GM06990 (cell line): ENCODE measurements at regions not wholly inside any gene's neighbourhood (a gene's known extent, or its start where the extent isn't known, plus 50 kb on each side); places are given as distances from the start of the nearest gene placed in this dataset.

Experiments
- DNase-seq: peaks from one replicate; pipeline ENCODE4 v3.0.0-alpha.2; 2011; ENCODE audit not compliant: insufficient read length; ENCODE audit errors: extremely low read depth
- H3K27me3 ChIP-seq: replicated peaks from 2 replicates; pipeline ENCODE4 v1.6.0; 2011; ENCODE audit warnings: low read length; ENCODE audit not compliant: control insufficient read depth, insufficient read depth
- H3K36me3 ChIP-seq: 2 replicates; pipeline ENCODE4 v1.5.1; 2011; ENCODE audit warnings: low read length; ENCODE audit not compliant: control insufficient read depth, insufficient read depth
- H3K4me3 ChIP-seq: replicated peaks from 2 replicates; pipeline ENCODE4 v1.5.1; 2011; ENCODE audit warnings: low read depth, mild to moderate bottlenecking, control low read depth, low read length
- CTCF ChIP-seq: IDR thresholded peaks from 2 replicates; pipeline ENCODE4 v1.5.1; 2011; ENCODE audit warnings: low read length, control low read depth, mild to moderate bottlenecking, inconsistent platforms; ENCODE audit not compliant: insufficient read depth, poor library complexity, severe bottlenecking

DNA sequence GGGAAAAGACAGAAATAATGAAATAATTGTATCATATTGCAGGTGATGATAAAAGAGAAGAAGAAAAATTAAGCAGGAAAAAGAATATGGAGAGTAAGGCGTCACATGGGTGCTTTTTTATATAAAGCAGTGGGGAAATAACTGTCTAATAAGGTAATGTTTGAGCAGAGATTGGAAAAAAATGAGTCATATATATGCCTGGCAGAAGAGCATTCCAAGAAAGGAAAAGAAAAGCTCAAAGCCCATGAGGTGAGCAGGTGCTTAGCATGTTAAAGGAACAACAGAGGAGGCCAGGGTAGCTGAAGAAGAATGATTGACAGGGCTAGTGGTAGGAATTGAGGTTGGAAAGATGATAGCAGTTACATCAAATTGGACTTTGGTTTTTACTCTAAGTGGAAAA lies 739.5 kb downstream of the SORCS1 start:
- H3K27me3 ChIP-seq, result no peaks in the 10 kb centered on the region
- no peak for TF ChIP-seq CTCF
- H3K4me3 ChIP-seq, result no peak overlapping the region
- no peak for DNase-seq
- H3K36me3 ChIP-seq, result no peaks in the 10 kb centered on the region

DNA sequence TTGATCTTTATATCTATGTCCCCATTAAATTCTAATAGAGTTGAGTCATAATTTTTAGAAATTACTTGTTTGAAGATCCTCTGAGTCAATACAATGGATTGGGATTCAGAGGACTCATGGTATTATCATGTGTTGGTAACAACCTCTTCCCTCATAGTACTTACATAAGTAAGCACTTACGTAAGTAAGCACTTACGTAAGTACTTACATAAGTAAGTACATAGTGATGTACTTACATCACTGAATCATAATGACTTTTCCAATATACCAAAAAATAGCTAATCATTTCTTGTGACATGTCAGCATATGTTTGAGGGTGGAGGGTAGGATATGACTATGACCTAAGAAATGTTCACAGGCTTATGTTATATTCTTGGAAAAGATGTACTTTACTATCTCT lies 740.5 kb downstream of the SORCS1 start:
- TF ChIP-seq CTCF, result no peak
- no peaks in the 10 kb centered on the region for H3K36me3 ChIP-seq
- DNase-seq, result no peak
- H3K4me3 ChIP-seq, result no peak overlapping the region
- H3K27me3 ChIP-seq, result no peaks in the 10 kb centered on the region

GRCh38 chr10:106410331-106410730 lies 754.2 kb downstream of the SORCS1 start:
- Histone ChIP-seq H3K4me3 (no peak overlapping the region), H3K36me3 (no peaks in the 10 kb centered on the region), H3K27me3 (no peaks in the 10 kb centered on the region)
- no peak for DNase-seq
- no peak for TF ChIP-seq CTCF

GRCh38 chr10:106405141-106405540 lies 759.4 kb downstream of the SORCS1 start:
- Histone ChIP-seq H3K27me3 (no peaks in the 10 kb centered on the region), H3K36me3 (no peaks in the 10 kb centered on the region), H3K4me3 (no peak overlapping the region)
- TF ChIP-seq CTCF, result no peak
- DNase-seq, result no peak

DNA sequence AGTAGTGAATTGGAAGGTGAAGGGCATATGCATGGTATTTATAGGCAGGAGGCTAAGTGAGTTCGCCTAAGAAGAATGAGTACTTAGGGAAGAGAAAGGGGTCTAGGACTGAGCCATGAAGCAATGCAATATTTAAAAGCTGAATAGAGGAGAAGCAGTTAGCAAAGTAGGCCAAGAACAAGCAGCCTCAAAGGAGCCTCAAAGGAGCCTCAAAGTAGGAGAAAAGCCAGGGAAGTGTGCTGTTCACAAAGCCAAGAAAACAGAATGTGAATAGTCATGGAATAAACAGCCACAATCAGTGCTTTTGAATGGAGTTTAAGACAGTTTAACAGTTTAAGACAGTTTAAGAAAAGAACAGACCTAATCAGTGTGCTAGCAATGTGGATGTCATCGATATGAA lies 762.0 kb downstream of the SORCS1 start:
- DNase-seq, result no peak
- Histone ChIP-seq H3K36me3 (no peaks in the 10 kb centered on the region), H3K27me3 (no peaks in the 10 kb centered on the region), H3K4me3 (no peak overlapping the region)
- TF ChIP-seq CTCF, result no peak

- TF ChIP-seq CTCF, result no peak
- H3K4me3 ChIP-seq, result no peak overlapping the region
- H3K36me3 ChIP-seq, result no peaks in the 10 kb centered on the region
- no peaks in the 10 kb centered on the region for H3K27me3 ChIP-seq
- no peak for DNase-seq
Observed at GRCh38 chr10:106401967-106402366, 762.5 kb downstream of the SORCS1 start.
